Activated effector memory CD4-positive, alpha-beta T cell treated with Interleukin-2 at 50 U/mL for 16 hours (primary cell): ENCODE measurements at regions not wholly inside any gene's neighbourhood (a gene's known extent, or its start where the extent isn't known, plus 50 kb on each side); places are given as distances from the start of the nearest gene placed in this dataset.
"Not testable (repeated sequence)": the region's sequence is repeated elsewhere in the genome, so short reads cannot be mapped to it uniquely, and the experiment has no call there.

ENCODE experiments used
- DNase-seq: peaks from one replicate; pipeline ENCODE4 v3.0.0-alpha.2; 2020

DNA sequence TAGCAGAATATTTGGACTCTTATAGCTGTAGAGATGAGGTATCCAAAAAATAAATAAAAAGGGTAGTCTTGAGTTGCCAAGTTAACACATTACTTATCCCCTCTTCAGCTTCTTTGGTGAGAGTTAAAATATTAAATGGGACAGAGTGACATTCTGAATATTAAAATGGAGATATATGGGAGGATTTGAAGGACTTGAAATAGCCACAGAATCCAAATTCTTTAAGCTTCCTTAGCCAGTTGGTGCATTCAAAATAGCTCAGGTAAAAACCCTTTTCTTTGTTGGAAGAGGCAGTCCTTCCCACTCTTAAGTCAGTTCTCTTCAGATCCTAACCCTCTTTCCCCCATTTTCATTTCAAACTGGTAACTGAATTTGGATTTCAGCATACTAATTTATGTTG is 130.1 kb upstream of the KLF12 start:
- no peak for DNase-seq

DNA sequence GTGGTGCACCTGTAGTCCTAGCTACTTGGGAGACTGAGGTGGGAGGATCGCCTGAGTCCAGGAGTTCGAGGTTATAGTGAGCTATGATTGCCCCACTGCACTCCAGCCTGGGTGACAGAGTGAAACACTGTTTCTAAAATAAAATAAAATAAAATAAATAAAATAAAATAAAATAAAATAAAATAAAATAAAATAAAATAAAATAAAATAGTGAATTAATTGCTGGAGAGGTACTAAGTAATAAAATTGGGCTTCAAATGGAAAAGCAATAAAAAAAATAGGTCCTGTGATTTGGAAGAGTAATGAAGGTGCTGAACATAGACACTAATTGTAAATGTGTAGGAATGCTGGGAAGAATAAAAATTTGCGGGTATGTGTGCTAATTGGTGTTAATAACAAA is 126.2 kb upstream of the KLF12 start:
- DNase-seq = not testable (repeated sequence)

DNA sequence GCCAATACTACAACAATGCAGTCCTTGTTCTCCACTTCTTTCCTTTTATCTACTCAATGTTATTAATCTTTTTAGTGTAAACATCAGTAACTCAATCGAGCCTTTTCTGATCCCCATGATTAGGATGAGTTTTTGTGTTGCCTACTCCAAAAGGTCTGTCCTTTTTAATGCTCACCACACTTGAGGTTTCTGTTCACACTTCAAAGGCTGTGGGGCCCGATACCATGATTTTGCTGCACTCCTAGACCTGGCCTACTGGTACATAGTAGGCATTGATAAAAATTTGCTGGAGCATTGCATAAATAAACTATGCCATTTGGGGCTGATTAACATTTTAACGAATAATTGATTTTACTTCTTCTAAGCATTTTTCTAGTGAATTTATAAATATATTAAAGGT is 125.4 kb upstream of the KLF12 start:
- no peak for DNase-seq

DNA sequence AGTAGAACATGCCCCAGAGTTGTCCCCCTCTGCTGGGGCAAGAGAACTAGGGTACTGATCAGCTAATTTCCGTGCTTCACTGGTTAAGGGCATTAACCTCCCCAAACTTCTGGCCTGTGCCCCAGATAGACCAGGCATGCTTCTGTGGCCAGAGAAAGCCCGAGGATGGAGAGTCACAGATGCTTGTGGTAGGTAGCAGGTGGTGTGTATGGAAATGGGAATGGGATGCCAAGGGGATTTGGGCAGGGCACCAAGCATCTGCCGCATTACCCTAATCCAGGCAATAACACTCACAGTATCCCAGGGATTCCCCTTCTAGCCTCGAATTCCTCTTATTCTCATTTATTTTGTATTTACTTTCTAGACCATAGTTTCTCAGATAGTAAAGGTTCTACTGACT is 124.8 kb upstream of the KLF12 start:
- no peak for DNase-seq

DNA sequence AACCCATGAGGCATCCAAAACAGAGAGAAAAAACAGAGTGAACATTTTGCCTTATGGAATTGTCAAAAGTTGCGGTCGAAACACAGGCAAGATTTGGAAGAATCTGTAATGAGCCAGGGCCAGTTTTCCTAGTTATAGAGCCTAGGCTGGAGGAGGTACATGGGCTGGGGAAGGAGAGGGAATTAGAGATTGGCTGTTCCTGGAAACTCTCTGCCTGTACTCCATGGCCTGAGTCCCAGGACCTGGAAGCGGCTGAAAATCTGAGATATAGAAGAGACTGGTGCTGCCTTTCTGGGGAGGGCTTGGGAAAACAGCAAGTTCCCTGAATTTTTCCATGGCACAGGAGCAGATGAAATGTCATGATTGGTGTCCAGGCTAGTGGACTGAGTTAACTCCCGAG is 122.8 kb upstream of the KLF12 start:
- no peak for DNase-seq

DNA sequence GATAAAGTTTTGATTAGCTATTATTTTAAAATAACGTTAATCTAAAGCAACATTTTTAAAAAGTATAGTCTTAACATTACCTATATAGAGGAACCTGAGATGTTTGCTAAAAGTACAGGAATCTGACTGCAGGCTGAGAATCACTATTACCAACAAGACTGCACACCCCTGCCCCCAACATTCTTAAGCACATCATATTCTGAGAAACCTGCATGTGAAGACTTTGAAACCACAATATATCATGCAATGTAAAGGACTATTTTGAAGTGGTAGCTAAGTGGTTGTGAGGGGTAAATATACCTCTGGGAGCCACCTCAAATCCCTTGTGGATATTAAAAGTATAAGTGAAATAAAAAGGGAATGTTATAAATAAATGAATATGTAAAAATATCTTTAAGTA is 119.0 kb upstream of the KLF12 start:
- DNase-seq = no peak

DNA sequence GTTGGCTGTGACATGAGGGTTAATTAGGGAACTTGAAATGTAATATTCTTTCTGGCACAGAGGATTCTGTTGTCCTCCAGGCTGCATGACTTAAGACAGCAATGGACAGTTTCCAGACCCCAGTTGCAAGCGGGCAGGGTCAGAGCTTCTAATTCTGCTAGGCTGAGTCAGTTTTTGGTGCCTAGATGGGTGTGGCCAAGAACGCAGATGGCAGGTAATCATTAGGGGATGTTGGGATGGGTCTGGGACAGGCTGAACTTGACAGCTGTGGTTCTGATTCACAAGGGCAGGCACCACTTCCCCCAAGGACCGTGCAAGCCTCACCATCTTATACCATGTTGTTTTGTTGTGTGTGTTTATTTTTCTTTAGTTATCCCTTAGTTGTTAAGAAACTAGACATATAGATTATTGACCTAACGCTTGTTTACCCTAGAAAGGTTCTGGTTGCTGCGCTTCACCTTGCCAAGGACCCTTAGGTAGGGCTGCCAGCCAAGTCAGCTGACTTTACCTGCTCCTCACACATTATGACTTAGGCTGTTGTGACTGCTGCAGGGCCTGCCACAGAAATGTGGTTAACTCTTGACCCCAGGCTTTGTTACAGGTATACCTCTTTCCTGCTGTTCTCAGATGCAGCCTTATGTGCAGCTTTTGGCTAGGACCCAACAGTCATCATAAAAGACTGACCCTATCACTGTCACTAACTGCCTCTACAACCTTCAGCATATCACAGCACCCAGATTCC is 117.7 kb upstream of the KLF12 start:
- DNase-seq = no peak

DNA sequence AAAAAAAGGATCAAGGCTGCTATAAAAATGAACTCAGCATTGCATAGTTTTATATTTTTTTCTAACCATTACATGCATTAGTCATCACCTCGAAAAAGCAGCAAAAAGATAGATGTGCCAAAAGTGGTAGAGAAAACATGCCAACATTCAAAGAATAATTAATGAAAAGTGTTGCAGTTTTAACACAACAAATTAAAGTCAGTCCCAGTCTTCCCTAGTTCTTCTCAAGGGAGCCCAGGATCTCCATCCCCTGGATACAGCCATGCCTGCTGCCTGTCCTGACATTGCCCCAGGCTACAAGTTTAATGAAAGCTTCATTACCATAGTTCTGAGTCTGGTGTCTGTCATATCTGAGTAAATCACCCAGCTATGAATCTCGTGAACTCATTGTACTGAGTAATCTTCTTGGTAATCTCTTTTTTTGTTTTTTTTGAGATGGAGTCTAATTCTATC is 116.6 kb upstream of the KLF12 start:
- DNase-seq = no peak

DNA sequence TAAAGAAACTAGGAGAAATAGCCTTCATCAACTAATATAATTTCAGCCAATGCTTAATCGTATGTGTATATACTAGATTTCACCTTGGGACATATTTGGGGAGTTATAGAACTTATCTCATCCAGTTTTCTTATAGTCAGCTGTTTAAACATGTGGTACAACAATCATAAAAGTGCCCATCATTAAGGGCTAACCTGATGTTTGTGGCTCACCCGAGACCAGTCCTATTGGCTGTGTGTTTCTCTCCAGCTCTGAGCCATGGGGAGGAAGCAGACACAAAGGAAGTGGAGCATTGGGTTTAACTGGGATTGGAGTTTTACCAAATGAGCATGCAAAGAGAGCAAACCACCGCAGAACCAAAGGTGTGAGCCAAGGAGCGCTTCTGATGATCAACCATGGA is 114.3 kb upstream of the KLF12 start:
- no peak for DNase-seq

DNA sequence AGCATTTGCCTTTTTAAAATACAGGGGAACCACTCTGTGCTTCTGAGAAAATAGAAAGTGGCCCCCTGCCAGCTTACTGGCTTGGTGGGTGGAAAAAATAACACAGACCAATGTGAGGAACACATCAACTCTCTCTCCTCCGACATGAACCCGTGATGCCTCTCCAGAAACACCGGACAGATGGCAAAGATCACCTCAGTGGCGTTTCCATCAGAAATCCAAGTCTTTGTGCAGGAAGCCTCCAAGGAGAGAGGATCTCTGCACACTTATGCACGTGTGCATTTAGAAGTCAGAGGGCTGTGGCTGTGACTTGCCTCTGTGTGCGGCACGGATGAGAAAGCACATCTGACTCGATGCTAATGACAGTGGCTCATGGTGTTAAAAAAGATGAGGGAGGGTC is 112.3 kb upstream of the KLF12 start:
- DNase-seq = no peak

DNA sequence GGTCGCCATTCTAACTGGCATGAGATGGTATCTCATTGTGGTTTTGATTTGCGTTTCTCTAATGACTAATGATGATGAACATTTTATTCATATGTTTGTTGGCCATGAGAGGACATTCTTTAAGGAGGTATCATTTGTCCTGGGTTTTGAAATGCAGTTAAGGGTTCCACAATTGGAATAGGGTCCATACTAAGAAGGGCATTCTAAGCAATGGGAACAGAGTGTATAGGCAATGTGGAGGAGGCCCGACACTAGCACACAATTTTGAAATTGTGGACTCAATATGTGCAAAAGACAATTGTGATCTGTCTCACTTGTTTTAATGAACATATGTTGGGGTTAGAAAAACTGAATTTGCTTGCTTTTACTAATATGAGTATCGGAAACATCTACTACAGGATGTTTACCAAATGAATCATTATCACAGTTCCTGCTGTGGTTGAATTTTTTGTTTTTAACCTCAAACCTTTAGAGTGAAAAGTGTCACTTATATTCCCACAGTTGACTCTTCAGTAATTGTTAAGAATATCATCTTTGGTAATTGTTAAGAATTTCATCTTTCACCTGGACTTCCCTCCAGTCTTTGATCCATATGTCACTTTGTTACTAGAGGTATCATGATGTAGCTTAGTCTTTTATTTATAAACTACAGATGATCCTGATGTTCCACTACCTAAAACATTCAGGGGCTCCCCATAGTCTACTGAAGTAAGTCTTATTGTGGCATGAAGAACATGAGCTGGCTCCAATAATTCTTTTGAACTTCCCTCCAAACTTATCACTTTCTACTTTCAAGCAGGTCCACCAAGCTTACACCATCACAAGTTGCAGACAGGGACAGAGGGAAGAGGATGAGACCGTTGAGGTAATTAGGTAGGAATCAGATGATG is 109.7 kb upstream of the KLF12 start:
- no peak for DNase-seq

DNA sequence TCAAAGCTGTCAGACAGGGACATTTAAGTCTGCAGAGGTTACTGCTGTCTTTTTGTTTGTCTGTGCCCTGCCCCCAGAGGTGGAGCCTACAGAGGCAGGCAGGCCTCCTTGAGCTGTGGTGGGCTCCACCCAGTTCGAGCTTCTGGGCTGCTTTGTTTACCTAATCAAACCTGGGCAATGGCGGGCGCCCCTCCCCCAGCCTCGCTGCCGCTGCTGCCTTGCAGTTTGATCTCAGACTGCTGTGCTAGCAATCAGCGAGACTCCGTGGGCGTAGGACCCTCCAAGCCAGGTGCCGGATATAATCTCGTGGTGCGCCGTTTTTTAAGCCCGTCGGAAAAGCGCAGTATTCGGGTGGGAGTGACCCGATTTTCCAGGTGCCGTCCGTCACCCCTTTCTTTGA is 107.1 kb upstream of the KLF12 start:
- DNase-seq = not testable (repeated sequence)

DNA sequence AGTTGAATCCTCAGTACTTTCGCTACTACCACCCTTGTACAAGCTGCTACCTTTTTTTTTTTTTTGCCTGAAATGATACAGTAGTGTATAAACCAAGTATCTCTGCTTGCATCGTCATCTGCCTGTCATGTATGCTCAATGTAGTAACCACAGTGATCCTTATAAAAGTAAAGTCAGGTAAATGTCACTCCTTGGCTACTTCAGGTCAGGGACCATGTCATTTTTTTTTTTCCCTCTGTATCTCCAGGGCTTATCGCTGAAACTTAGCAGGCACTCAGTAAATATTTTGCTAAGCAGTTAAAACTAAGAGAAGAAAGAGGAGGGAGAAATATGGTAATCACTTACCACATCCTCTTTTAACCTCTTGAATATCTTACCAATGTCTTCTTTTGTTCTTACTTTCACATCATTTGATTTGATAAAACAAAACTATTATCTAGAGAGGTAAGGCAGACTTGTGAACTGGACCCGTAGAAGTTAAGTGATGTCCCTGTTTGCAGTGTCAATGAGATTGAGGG is 96.8 kb upstream of the KLF12 start:
- no peak for DNase-seq

DNA sequence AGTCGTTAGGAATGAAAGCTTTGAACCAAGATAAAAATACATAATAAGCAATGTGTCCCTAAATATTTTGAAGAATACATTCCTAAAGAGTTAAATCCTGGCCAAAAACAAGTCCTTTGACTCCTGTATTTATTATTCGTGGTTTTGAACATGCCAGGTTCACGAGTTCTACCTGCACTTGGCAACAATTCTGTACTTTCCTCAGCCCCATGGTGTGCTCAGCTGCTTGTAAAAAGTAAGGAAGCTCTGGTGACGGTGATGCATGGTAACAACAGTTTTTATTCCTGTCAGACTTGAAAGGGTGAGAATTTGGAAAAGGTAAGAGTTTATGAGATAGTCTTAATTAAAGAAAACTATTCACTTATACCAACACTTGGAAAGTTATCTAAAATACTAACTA is 95.0 kb upstream of the KLF12 start:
- DNase-seq = no peak

DNA sequence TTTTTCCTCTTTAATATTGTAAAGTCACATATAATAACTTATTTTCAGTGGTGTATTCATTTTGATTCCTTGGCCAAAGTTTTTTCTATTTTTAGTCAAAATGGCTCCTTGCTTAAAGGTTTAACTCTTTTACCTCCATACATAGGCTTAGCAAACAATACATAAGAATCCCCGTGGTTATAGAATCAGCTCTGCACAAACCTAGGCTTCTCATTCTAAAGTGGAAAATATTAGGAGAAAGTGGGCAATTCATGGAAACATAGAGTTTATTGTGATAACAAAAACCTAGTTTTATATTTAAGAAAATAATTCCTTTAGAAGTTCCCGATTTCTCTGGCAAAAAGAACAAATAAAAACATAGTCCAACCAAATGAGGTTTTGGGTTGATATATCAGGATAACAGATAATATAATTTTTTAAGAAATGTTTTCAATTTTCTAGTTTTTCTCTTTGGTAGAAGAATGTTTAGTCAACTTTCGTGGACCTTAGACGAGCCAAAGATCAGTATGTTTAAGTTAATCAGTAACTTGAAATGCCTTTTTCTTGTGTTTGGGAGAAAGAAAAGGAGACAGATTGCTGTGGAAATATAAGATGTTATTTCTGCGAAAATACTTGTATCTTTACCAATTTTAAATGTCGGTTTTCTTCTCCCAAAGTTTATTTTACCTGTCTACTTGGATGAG is 93.4 kb upstream of the KLF12 start:
- no peak for DNase-seq

DNA sequence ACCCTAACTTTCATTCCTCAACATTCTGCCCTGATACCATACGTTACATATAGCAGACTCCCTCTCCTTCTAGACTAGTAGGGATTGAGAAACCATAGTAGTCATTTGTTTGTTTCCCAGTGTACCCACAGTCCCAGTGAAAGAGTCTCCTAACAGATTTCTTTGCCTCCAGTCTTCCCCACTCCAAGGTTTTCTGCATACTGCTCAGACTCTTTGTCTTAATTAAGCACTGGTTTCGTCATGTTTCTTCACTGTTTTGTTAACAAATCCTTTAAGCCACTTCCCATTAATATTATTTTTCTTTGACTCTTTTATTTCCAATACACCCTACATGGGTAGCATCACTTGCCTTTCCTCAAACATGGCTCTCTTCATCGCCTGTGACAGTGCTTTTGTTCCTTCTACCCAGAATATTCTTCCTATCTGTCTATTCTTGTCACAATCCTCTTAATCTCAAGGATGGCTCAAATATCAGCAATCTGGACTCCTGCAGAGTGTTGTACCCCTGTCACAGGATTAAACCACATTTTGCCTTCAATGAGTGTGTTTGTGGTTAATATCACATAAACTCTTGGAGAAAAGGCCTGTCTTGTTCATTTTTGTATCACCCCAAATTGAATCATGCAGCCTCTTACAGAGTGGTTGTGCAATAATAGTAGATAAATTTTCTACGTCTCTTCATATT is 92.7 kb upstream of the KLF12 start:
- DNase-seq = no peak

DNA sequence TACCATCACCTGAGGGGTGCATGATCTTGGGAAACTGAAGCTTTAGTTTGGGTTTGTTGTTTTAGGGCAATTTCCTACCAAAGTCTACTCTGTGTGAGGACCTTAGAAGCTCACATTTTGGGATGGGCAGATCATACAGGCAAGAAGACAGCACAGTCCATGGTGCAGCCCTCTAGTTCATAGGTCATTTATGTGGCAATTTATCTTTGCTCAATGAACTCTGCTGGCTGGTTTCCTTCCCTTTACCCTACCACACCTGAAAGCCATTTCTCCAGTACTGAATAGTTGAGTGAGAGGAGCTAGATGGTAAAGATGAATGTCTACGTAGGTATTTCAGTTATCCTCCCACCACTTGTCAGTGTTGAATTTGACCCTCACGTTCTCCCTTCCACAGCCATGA is 87.5 kb upstream of the KLF12 start:
- no peak for DNase-seq

DNA sequence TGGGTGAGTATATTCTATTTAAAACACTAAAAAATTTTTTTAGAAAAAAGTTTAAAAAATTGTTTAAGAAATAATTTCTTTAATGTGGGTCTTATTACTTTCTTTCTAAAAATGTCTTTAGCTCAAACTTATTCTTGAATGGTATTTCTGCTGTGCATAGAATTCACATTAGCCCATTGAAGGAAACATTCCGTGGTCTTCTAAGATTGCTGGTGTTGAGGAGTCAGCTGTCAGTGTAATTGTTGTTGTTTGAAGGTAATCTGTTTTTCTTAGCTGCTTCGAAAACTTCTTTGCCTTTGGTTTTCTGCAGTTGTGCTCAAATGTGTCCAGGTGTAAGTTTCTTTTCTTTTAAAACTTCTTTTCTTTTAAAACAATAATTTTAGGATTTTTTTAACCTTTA is 85.4 kb upstream of the KLF12 start:
- no peak for DNase-seq

DNA sequence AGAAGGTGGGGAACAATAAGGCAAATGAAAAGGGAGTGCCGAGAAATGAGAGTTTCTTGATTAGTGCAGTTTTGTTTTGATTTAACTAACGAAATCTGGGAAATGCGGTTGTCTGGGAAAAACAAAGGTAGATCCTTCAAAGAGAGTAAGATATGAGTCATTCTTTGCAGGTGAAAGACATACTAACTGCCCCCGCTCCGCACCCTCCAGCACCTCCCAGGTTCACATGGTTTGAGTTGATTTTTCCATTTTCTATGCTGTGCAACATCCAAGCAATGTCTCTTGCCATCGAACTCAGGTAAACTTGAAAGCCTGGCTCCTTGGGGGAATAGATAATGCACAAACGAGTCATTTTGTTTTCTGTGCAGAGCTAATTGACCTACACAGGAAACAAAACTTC is 84.1 kb upstream of the KLF12 start:
- no peak for DNase-seq

DNA sequence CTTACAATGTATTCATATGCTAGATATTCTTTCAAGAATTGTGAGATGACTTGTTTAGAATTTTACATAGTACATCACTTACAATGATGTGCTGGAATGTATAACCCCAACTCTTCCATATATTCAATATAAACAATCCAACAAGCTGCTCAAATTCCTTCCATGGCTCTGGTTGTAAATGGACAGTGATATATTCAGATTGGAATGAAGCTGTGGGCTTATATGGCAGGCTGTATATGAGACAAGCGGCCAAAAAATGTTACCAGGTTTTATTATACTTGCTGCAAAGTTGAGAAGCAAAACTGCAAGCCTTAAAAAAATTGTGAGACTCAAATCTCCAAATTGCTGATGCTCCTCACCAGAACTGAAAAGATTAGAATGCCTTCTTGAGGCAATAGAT is 83.6 kb upstream of the KLF12 start:
- no peak for DNase-seq

DNA sequence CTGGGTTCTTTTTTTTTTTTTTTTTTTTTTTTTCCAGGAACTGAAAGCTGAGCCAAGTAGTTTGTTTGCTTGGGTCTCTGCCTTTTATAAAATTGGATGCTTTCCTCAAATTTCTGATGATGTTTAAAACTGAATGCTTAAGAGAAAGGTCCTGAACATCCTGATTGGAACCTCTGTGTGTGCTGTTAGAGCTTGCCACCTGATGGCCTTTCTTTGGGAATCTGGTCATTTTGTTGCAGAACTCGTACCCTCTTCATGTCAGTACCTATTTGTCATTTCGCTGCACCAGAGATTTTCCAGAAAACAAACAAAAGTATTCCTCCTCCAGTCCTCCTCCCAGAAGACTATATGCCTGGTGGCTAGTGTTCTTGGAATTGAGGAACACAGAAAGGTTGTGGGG is 81.2 kb upstream of the KLF12 start:
- DNase-seq = no peak

DNA sequence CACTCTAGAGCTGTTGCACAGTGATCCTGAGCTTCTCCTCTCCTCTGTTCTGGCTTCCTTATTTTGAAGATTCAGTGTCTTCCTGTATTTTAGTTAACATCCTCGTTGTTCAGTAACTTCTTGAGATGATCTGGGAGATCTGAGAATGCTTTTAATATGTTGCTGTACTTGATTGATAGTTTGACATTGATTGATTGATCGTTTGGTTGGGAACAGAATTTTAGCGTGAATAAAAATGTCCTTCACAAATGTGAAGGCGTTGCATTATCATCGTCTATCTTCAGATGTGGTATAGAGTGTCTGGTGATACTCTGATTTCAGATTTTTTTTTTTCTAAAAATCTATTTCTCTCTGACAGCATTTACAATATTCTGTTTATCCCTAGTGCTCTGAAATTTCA is 80.1 kb upstream of the KLF12 start:
- DNase-seq = no peak
